Liver (tissue), 3 donors: ENCODE measurements at regions not wholly inside any gene's neighbourhood (a gene's known extent, or its start where the extent isn't known, plus 50 kb on each side); places are given as distances from the start of the nearest gene placed in this dataset.

ENCODE experiments used
- ATF3 ChIP-seq: IDR thresholded peaks from 2 replicates; pipeline ENCODE4 v1.6.1; 2016; ENCODE audit warnings: antibody characterized with exemption
- CTCF ChIP-seq: fragments of 150-350 bp; IDR thresholded peaks from 2 replicates; pipeline ENCODE4 v1.5.1; 2017; ENCODE audit warnings: improper control_type of control experiment, low read depth, low read length; ENCODE audit not compliant: missing input control
- JUND ChIP-seq, 2 donors: IDR thresholded peaks; 2 replicates each; pipeline ENCODE4 v1.6.1; 2016; ENCODE audit warnings: antibody characterized with exemption in 2 of 2
- MAX ChIP-seq: IDR thresholded peaks from 2 replicates; pipeline ENCODE4 v1.6.1; 2016; ENCODE audit warnings: antibody characterized with exemption
- RAD21 ChIP-seq, 2 donors: IDR thresholded peaks; 2 replicates each; pipeline ENCODE4 v1.6.1; 2016; ENCODE audit warnings: antibody characterized with exemption in 2 of 2, mild to moderate bottlenecking in 2 of 2
- RXRA ChIP-seq, 2 donors: IDR thresholded peaks; 2 replicates each; pipeline ENCODE4 v1.6.1; 2017 to 2018; ENCODE audit warnings: antibody characterized with exemption in 2 of 2, mild to moderate bottlenecking in 1 of 2
- TAF1 ChIP-seq: conservative IDR thresholded peaks from 2 replicates; pipeline ENCODE4 v1.6.1; 2016; ENCODE audit warnings: antibody characterized with exemption, mild to moderate bottlenecking
- donor health status: healthy.
- donor health status: healthy.

- TF ChIP-seq CTCF (no peak), MAX (no peak), JUND (IDR thresholded peaks at IDR 0.05) (no peak), ATF3 (no peak), RXRA (IDR thresholded peaks at IDR 0.05) (no peak), TAF1 (no peak), RAD21 (IDR thresholded peaks at IDR 0.05) (no peak)
These were observed 1182.9 kb upstream of the AMELY start for GRCh38 chrY:8094429-8094828.
